Tibial artery (tissue), 4 donors: ENCODE measurements at regions not wholly inside any gene's neighbourhood (a gene's known extent, or its start where the extent isn't known, plus 50 kb on each side); places are given as distances from the start of the nearest gene placed in this dataset.

Experiments
- DNase-seq, 2 donors: peaks; one replicate each; pipeline ENCODE4 v3.0.0-alpha.2; 2019
- H3K27ac ChIP-seq, 2 donors: fragments of 200-600 bp; sonication (generic) in 1 of 2; 1 replicate in 1 of 2; 2 replicates in 1 of 2; pipeline ENCODE4 v1.5.1; 2018 to 2019; ENCODE audit warnings: mild to moderate bottlenecking in 1 of 2
- H3K27me3 ChIP-seq, 2 donors: fragments of 200-600 bp; sonication (generic) in 1 of 2; one replicate each; pipeline versions ENCODE4 v1.5.1 to v1.6.0; 2016 to 2019
- H3K36me3 ChIP-seq, 3 donors: fragments of 200-600 bp; sonication (generic) in 2 of 3; one replicate each; pipeline ENCODE4 v1.5.1; 2016 to 2019; ENCODE audit warnings: mild to moderate bottlenecking in 2 of 3
- H3K4me1 ChIP-seq, 4 donors: fragments of 200-600 bp; sonication (generic) in 2 of 4; 1 replicate in 3 of 4; 2 replicates in 1 of 4; pipeline ENCODE4 v1.5.1; 2016 to 2019
- H3K4me3 ChIP-seq, 2 donors: fragments of 200-600 bp; sonication (generic) in 1 of 2; 1 replicate in 1 of 2; 2 replicates in 1 of 2; pipeline ENCODE4 v1.5.1; 2018 to 2019; ENCODE audit warnings: mild to moderate bottlenecking in 2 of 2
- H3K9me3 ChIP-seq, 3 donors: fragments of 200-600 bp; sonication (generic) in 1 of 3; one replicate each; pipeline ENCODE4 v1.5.1; 2016 to 2019
- intact Hi-C: fragments of 100-400 bp; cut with DNase I; formaldehyde crosslinking; loops from one replicate; pipeline ENCODE4 v1.15.0; 2023; ENCODE audit warnings: low total_unique reads
- TF ChIP-seq, protein P1 (sequence below), 2 experiments: fragments of 200-600 bp in 1 of 2; fragments of 450-650 bp in 1 of 2; IDR thresholded peaks; one replicate each; pipeline ENCODE4 v1.5.1; 2017 to 2019; ENCODE audit warnings: antibody characterized with exemption in 2 of 2, mild to moderate bottlenecking in 1 of 2, moderate library complexity in 1 of 2

- Histone ChIP-seq H3K27me3 (no peaks in the 10 kb centered on the region), H3K9me3 (peaks cover 0 to 7% (median 5%) of the 10 kb centered on the region in 3 donors), H3K36me3 (peaks cover 0 to 7% (median 0%) of the 10 kb centered on the region in 3 donors), H3K4me3 (no peak overlapping the region), H3K27ac (peak overlapping the region in 1 of 2 donors; percentile 12), H3K4me1 (peaks cover 0 to 42% (median 16%) of the 10 kb centered on the region in 4 donors)
- peak in 1 of 2 donors; percentile 70 for DNase-seq
- TF ChIP-seq, protein P1, sequence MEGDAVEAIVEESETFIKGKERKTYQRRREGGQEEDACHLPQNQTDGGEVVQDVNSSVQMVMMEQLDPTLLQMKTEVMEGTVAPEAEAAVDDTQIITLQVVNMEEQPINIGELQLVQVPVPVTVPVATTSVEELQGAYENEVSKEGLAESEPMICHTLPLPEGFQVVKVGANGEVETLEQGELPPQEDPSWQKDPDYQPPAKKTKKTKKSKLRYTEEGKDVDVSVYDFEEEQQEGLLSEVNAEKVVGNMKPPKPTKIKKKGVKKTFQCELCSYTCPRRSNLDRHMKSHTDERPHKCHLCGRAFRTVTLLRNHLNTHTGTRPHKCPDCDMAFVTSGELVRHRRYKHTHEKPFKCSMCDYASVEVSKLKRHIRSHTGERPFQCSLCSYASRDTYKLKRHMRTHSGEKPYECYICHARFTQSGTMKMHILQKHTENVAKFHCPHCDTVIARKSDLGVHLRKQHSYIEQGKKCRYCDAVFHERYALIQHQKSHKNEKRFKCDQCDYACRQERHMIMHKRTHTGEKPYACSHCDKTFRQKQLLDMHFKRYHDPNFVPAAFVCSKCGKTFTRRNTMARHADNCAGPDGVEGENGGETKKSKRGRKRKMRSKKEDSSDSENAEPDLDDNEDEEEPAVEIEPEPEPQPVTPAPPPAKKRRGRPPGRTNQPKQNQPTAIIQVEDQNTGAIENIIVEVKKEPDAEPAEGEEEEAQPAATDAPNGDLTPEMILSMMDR (IDR thresholded peaks at IDR 0.05) = no peak
- intact Hi-C loops = no loop called here
These were observed 145.8 kb upstream of the ID2 start for GRCh38 chr2:8535821-8536685.

DNA sequence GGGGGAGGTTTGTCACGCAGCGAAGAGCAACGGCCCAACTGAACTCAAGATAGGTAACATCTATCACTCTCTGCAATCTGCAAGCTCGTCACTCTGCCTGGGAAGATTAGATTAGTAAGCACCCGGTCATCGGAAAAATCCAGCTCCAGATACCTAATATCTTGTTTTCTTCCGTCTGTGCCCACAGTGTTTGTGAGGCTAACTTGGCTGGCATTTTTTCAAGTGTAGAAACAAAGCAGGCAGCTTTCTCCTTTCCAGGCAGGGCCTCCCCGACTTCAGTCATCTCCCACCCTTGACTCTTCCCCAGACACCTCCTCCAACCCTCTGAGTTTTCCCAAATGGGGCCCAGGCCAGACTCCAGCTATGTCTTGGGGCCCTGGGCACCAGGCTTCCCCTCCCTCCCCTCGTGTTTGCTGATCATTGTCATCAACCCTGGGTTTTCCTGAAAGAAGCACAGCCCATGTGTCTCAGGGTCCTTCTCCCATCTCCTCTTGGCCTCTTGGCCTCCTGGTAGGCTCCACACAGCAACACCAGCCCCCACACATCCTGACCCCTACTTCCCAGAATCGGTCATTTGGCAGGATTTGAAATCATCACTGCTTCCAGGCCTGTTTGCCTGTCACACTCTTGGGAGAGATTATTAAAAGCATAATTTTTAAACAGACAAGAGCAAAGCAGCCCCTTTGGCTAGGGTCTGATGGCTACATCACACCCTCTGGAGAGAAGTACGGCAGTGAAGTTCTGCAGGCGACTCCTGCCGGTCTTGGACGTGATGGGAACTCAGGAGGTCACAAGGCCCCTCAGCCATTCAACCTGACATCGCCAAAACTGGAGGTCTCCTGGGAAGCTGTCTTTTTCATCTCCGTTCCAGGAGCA lies 144.9 kb upstream of the ID2 start:
- Histone ChIP-seq H3K27me3 (no peaks in the 10 kb centered on the region), H3K27ac (no peak overlapping the region), H3K9me3 (no peaks in the 10 kb centered on the region), H3K4me3 (no peak overlapping the region), H3K36me3 (no peaks in the 10 kb centered on the region), H3K4me1 (peaks cover 0 to 42% (median 16%) of the 10 kb centered on the region in 4 donors)
- peak in 1 of 2 donors; percentile 34 for DNase-seq
- intact Hi-C loops = no loop called here
- TF ChIP-seq, protein P1 (IDR thresholded peaks at IDR 0.05) = no peak

GRCh38 chr2:8537562-8538155 lies 144.2 kb upstream of the ID2 start:
- peak in 1 of 2 donors; percentile 60 for DNase-seq
- intact Hi-C loops = no loop called here
- peaks cover 0 to 42% (median 16%) of the 10 kb centered on the region in 4 donors for H3K4me1 ChIP-seq

GRCh38 chr2:8538531-8538930 lies 143.3 kb upstream of the ID2 start:
- intact Hi-C loops = no loop called here
- H3K4me1 ChIP-seq = peaks cover 0 to 50% (median 20%) of the 10 kb centered on the region in 4 donors
- H3K9me3 ChIP-seq = no peaks in the 10 kb centered on the region
- DNase-seq = peak in 1 of 2 donors; percentile 62
- H3K27me3 ChIP-seq = no peaks in the 10 kb centered on the region
- no peaks in the 10 kb centered on the region for H3K36me3 ChIP-seq
- TF ChIP-seq, protein P1 (IDR thresholded peaks at IDR 0.05) = no peak
- H3K27ac ChIP-seq = no peak overlapping the region
- no peak overlapping the region for H3K4me3 ChIP-seq

More at GRCh38 chr2:8537562-8538155, 144.2 kb upstream of the ID2 start:
- H3K27me3 ChIP-seq = no peaks in the 10 kb centered on the region
- no peak overlapping the region for H3K27ac ChIP-seq
- TF ChIP-seq, protein P1 (IDR thresholded peaks at IDR 0.05) = no peak
- no peak overlapping the region for H3K4me3 ChIP-seq
- no peaks in the 10 kb centered on the region for H3K36me3 ChIP-seq
- H3K9me3 ChIP-seq = no peaks in the 10 kb centered on the region

- peak in 1 of 2 donors; percentile 54 for DNase-seq
- H3K27me3 ChIP-seq = no peaks in the 10 kb centered on the region
- no peak overlapping the region for H3K4me3 ChIP-seq
- H3K36me3 ChIP-seq = no peaks in the 10 kb centered on the region
- H3K4me1 ChIP-seq = peaks cover 0 to 54% (median 24%) of the 10 kb centered on the region in 4 donors
- H3K9me3 ChIP-seq = no peaks in the 10 kb centered on the region
- no peak overlapping the region for H3K27ac ChIP-seq
- TF ChIP-seq, protein P1 (IDR thresholded peaks at IDR 0.05) = no peak
- intact Hi-C loops = no loop called here
These were observed 142.8 kb upstream of the ID2 start for GRCh38 chr2:8538931-8539621.
